ENCODE measurements at regions not wholly inside any gene's neighbourhood (a gene's known extent, or its start where the extent isn't known, plus 50 kb on each side); places are given as distances from the start of the nearest gene placed in this dataset.

- Histone ChIP-seq H3K36me3 (ENCODE audit: insufficient read depth, low read length) (no peaks in the 10 kb centered on the region), H3K27me3 (ENCODE audit: insufficient read depth, low read length) (no peaks in the 10 kb centered on the region), H3K4me1 (ENCODE audit: control insufficient read depth, insufficient read depth, low read length, unreplicated experiment) (no peaks in the 10 kb centered on the region), H3K4me3 (ENCODE audit: low read depth, low read length) (no peak overlapping the region), H3K79me2 (ENCODE audit: control insufficient read depth, insufficient read depth, low read length, unreplicated experiment) (no peaks in the 10 kb centered on the region), H2AFZ (ENCODE audit: low read length, unreplicated experiment) (no peak overlapping the region), H3K27ac (ENCODE audit: low read depth, low read length) (no peak overlapping the region)
These were observed 509.6 kb upstream of the USP15 start for GRCh38 chr12:61750604-61751003.

GRCh38 chr12:61754214-61754613 lies 506.0 kb upstream of the USP15 start:
- H3K27me3 ChIP-seq (ENCODE audit: insufficient read depth, low read length), result no peaks in the 10 kb centered on the region
- H3K4me1 ChIP-seq (ENCODE audit: control insufficient read depth, insufficient read depth, low read length, unreplicated experiment), result no peaks in the 10 kb centered on the region
- H2AFZ ChIP-seq (ENCODE audit: low read length, unreplicated experiment), result no peak overlapping the region
- no peak overlapping the region for H3K4me3 ChIP-seq (ENCODE audit: low read depth, low read length)
- H3K27ac ChIP-seq (ENCODE audit: low read depth, low read length), result no peak overlapping the region
- no peaks in the 10 kb centered on the region for H3K36me3 ChIP-seq (ENCODE audit: insufficient read depth, low read length)
- H3K79me2 ChIP-seq (ENCODE audit: control insufficient read depth, insufficient read depth, low read length, unreplicated experiment), result no peaks in the 10 kb centered on the region

DNA sequence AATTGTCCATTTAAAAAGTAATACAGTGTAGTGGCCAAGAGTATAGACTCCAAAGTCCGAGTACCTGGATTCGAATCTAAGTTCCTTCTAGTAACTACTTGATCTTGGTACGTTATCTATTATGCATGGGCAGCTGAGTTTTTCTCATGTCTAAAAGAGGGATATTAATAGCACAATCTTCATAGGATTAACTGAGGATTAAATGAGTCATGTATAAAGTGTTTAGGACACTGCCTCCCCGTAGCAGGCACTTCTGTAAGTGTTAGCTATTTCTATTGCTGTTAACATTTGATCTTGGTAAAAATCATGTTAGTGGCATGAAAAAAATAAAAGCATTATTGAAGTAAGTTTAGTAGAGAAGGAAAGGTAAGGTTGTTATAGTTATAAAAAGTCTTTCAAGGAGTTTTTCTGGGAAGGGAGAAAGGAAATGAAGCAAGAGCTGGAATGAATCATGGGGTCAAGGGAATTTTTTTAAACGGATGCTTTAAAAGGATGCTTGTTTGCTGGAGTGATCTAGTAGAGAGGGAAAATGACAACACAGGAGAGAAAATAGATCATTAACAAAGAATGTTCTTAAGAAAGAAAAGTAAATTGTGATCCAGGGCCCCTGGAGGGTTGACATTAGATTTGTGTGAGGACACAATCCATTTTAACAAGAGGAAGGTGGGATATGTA lies 502.2 kb upstream of the USP15 start:
- Histone ChIP-seq H3K36me3 (ENCODE audit: insufficient read depth, low read length) (no peaks in the 10 kb centered on the region), H3K27ac (ENCODE audit: low read depth, low read length) (no peak overlapping the region), H3K4me3 (ENCODE audit: low read depth, low read length) (no peak overlapping the region), H3K27me3 (ENCODE audit: insufficient read depth, low read length) (no peaks in the 10 kb centered on the region), H3K4me1 (ENCODE audit: control insufficient read depth, insufficient read depth, low read length, unreplicated experiment) (no peaks in the 10 kb centered on the region), H2AFZ (ENCODE audit: low read length, unreplicated experiment) (no peak overlapping the region), H3K79me2 (ENCODE audit: control insufficient read depth, insufficient read depth, low read length, unreplicated experiment) (no peaks in the 10 kb centered on the region)

- no peak overlapping the region for H3K27ac ChIP-seq (ENCODE audit: low read depth, low read length)
- no peaks in the 10 kb centered on the region for H3K27me3 ChIP-seq (ENCODE audit: insufficient read depth, low read length)
These were observed 501.5 kb upstream of the USP15 start for GRCh38 chr12:61758661-61759060.

DNA sequence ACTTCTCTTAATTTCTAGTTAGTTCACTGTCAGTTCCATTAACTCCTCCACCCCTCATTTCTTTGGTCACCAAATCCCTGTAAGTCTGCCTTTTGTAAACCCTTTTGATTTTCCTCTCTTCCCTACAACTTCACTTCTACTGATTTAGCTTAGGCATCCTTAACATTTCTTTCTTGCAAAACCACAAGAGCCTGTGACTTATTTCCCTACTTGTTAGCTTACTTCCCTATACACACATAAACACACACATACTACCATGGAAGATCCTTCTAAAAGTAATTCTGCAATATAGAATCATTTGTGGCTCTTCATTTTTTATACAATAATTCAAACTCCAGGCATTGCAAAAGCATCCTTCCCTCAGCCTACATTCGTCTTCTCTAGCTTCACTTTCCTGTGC lies 494.3 kb upstream of the USP15 start:
- no peaks in the 10 kb centered on the region for H3K36me3 ChIP-seq (ENCODE audit: insufficient read depth, low read length)
- no peaks in the 10 kb centered on the region for H3K4me1 ChIP-seq (ENCODE audit: control insufficient read depth, insufficient read depth, low read length, unreplicated experiment)

More at GRCh38 chr12:61758661-61759060, 501.5 kb upstream of the USP15 start:
- H3K4me1 ChIP-seq (ENCODE audit: control insufficient read depth, insufficient read depth, low read length, unreplicated experiment), result no peaks in the 10 kb centered on the region
- H3K4me3 ChIP-seq (ENCODE audit: low read depth, low read length), result no peak overlapping the region
- no peak overlapping the region for H2AFZ ChIP-seq (ENCODE audit: low read length, unreplicated experiment)
- H3K79me2 ChIP-seq (ENCODE audit: control insufficient read depth, insufficient read depth, low read length, unreplicated experiment), result no peaks in the 10 kb centered on the region
- no peaks in the 10 kb centered on the region for H3K36me3 ChIP-seq (ENCODE audit: insufficient read depth, low read length)

DNA sequence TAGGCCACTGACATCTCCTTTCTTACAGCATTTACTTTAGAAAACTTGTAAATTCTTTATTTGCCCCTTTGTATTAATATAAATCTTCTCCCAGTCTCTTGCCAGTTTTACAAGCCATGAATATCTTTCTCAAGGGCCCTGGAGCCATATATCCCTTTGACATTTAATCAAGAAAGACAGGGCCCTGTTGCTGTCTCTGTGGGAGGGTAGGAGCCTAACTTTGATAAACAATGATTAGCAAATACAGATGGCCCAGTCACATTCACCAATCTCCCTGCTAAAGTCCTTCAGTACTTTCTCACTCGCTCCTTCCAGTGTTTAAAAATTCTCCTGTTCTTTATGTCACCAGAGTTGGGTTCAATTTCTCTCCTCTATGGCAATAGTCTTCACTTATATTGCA lies 479.8 kb upstream of the USP15 start:
- Histone ChIP-seq H3K27me3 (ENCODE audit: insufficient read depth, low read length) (no peaks in the 10 kb centered on the region), H3K4me1 (ENCODE audit: control insufficient read depth, insufficient read depth, low read length, unreplicated experiment) (no peaks in the 10 kb centered on the region), H2AFZ (ENCODE audit: low read length, unreplicated experiment) (no peak overlapping the region), H3K36me3 (ENCODE audit: insufficient read depth, low read length) (no peaks in the 10 kb centered on the region), H3K79me2 (ENCODE audit: control insufficient read depth, insufficient read depth, low read length, unreplicated experiment) (no peaks in the 10 kb centered on the region), H3K27ac (ENCODE audit: low read depth, low read length) (no peak overlapping the region), H3K4me3 (ENCODE audit: low read depth, low read length) (no peak overlapping the region)

More for the DNA sequence above, 494.3 kb upstream of the USP15 start:
- Histone ChIP-seq H2AFZ (ENCODE audit: low read length, unreplicated experiment) (no peak overlapping the region), H3K79me2 (ENCODE audit: control insufficient read depth, insufficient read depth, low read length, unreplicated experiment) (no peaks in the 10 kb centered on the region), H3K27ac (ENCODE audit: low read depth, low read length) (no peak overlapping the region), H3K27me3 (ENCODE audit: insufficient read depth, low read length) (no peaks in the 10 kb centered on the region), H3K4me3 (ENCODE audit: low read depth, low read length) (no peak overlapping the region)

- Histone ChIP-seq H3K36me3 (ENCODE audit: insufficient read depth, low read length) (no peaks in the 10 kb centered on the region), H3K27ac (ENCODE audit: low read depth, low read length) (no peak overlapping the region), H3K4me3 (ENCODE audit: low read depth, low read length) (no peak overlapping the region), H3K27me3 (ENCODE audit: insufficient read depth, low read length) (no peaks in the 10 kb centered on the region), H2AFZ (ENCODE audit: low read length, unreplicated experiment) (no peak overlapping the region), H3K79me2 (ENCODE audit: control insufficient read depth, insufficient read depth, low read length, unreplicated experiment) (no peaks in the 10 kb centered on the region), H3K4me1 (ENCODE audit: control insufficient read depth, insufficient read depth, low read length, unreplicated experiment) (no peaks in the 10 kb centered on the region)
These were observed 479.1 kb upstream of the USP15 start for GRCh38 chr12:61781021-61781581.

DNA sequence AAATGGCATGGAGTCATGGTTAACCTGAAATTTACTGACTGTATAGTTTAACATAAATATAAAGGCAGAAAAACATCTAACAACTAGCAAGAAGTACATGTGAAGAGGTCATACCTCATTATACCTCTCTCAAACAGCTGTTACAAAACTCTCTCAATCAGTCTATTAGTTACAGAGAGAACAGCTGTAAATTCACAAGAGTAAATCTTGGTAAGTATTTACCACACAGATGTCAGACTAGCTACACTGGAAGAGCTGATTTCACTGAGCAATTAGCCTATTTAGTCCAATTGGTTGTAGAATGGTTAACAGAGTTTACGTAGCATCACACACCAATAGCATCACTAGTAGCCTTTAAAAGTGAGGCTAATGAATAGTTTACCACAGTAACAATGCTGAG lies 463.4 kb upstream of the USP15 start:
- no peaks in the 10 kb centered on the region for H3K4me1 ChIP-seq (ENCODE audit: control insufficient read depth, insufficient read depth, low read length, unreplicated experiment)
- H3K79me2 ChIP-seq (ENCODE audit: control insufficient read depth, insufficient read depth, low read length, unreplicated experiment), result no peaks in the 10 kb centered on the region
- H3K27me3 ChIP-seq (ENCODE audit: insufficient read depth, low read length), result no peaks in the 10 kb centered on the region
- no peaks in the 10 kb centered on the region for H3K36me3 ChIP-seq (ENCODE audit: insufficient read depth, low read length)
- no peak overlapping the region for H2AFZ ChIP-seq (ENCODE audit: low read length, unreplicated experiment)
- no peak overlapping the region for H3K4me3 ChIP-seq (ENCODE audit: low read depth, low read length)
- H3K27ac ChIP-seq (ENCODE audit: low read depth, low read length), result no peak overlapping the region

- H3K27me3 ChIP-seq (ENCODE audit: insufficient read depth, low read length), result no peaks in the 10 kb centered on the region
- H3K4me3 ChIP-seq (ENCODE audit: low read depth, low read length), result no peak overlapping the region
- no peaks in the 10 kb centered on the region for H3K79me2 ChIP-seq (ENCODE audit: control insufficient read depth, insufficient read depth, low read length, unreplicated experiment)
- no peaks in the 10 kb centered on the region for H3K36me3 ChIP-seq (ENCODE audit: insufficient read depth, low read length)
- H3K27ac ChIP-seq (ENCODE audit: low read depth, low read length), result no peak overlapping the region
- no peaks in the 10 kb centered on the region for H3K4me1 ChIP-seq (ENCODE audit: control insufficient read depth, insufficient read depth, low read length, unreplicated experiment)
- H2AFZ ChIP-seq (ENCODE audit: low read length, unreplicated experiment), result no peak overlapping the region
These were observed 462.9 kb upstream of the USP15 start for GRCh38 chr12:61797266-61797665.

DNA sequence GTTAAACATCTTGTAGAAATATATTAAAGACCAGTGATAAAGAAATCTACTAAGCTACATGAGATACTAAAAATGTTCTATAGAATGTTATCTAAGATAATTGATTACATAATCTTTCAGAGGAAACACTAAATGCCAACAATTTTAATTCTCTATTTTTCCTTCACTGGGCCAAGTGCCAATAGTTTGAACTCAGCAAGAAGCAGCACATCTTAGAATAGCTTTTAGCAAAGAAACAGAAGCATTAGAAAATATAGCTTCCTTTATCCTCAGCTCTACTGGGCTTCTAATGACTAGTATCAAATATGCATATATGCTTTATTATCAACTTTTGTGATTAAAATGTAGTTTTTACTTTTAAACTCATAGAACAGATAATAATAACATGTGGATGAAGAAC lies 461.4 kb upstream of the USP15 start:
- Histone ChIP-seq H3K4me1 (ENCODE audit: control insufficient read depth, insufficient read depth, low read length, unreplicated experiment) (no peaks in the 10 kb centered on the region), H3K79me2 (ENCODE audit: control insufficient read depth, insufficient read depth, low read length, unreplicated experiment) (no peaks in the 10 kb centered on the region), H3K4me3 (ENCODE audit: low read depth, low read length) (no peak overlapping the region), H2AFZ (ENCODE audit: low read length, unreplicated experiment) (no peak overlapping the region), H3K27me3 (ENCODE audit: insufficient read depth, low read length) (no peaks in the 10 kb centered on the region), H3K27ac (ENCODE audit: low read depth, low read length) (no peak overlapping the region), H3K36me3 (ENCODE audit: insufficient read depth, low read length) (no peaks in the 10 kb centered on the region)

- Histone ChIP-seq H2AFZ (ENCODE audit: low read length, unreplicated experiment) (no peak overlapping the region), H3K79me2 (ENCODE audit: control insufficient read depth, insufficient read depth, low read length, unreplicated experiment) (no peaks in the 10 kb centered on the region), H3K27me3 (ENCODE audit: insufficient read depth, low read length) (no peaks in the 10 kb centered on the region), H3K4me3 (ENCODE audit: low read depth, low read length) (no peak overlapping the region), H3K36me3 (ENCODE audit: insufficient read depth, low read length) (no peaks in the 10 kb centered on the region), H3K27ac (ENCODE audit: low read depth, low read length) (no peak overlapping the region), H3K4me1 (ENCODE audit: control insufficient read depth, insufficient read depth, low read length, unreplicated experiment) (no peaks in the 10 kb centered on the region)
These were observed 455.9 kb upstream of the USP15 start for GRCh38 chr12:61804301-61804700.
